ENCODE measurements at regions not wholly inside any gene's neighbourhood (a gene's known extent, or its start where the extent isn't known, plus 50 kb on each side); places are given as distances from the start of the nearest gene placed in this dataset.

DNA sequence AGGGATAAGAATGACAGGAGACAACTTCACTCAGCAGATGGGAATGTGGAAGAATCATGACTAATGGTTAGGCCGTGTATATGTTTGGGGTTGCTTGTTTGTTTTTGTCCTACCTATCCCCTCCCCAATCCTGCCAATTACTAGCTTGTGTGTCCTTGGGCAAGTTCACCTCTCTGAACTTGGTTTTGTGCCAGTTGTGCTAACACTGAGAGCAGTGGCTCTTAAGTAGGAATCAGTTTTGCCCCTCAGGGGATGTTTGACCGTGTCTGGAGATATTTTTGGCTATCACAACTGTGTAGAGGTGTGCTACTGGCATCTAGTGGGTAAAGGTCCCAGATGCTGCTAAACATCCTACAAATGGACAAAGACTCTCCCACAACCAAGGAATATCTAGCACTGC lies 287.0 kb downstream of the DMRT2 start:
- no peak for DNase-seq

DNA sequence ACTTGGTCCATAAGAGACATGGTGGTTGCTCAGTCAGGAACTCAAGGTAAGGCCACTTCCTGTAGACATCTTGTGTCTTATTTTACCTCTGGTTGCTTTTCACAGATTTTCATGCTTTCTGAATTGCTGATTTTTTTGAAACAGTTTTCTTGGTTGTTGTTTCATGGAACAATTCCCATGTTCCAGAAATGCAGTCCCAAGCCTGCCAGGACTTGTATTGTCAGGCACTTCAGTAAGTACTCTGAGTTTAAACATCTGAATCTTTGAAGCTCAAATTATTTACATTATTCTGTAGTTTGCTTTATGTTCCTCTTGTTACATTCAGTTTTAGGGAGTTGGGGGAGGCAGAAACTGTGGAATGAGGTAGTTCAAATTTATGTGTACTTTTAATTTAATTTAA lies 290.2 kb downstream of the DMRT2 start:
- DNase-seq = no peak

DNA sequence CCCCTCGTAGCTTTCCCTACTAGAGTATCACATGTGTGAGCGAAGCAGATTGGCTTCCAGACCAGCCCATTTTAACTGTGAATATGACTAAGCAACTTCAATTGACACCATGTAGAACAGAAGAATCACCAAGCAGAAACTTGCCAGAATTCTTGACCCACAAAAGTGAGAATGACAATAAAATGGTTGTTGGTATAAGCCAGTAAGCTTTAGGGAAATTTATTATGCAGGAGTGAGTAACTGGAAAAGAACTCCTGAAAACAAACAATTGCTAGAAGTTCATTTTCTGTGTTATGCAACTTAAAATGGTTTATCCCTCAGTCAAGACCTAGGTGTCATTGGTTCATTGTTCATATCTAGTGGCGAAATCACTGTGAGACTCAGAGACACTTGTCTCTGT lies 303.1 kb downstream of the DMRT2 start:
- no peak for DNase-seq

DNA sequence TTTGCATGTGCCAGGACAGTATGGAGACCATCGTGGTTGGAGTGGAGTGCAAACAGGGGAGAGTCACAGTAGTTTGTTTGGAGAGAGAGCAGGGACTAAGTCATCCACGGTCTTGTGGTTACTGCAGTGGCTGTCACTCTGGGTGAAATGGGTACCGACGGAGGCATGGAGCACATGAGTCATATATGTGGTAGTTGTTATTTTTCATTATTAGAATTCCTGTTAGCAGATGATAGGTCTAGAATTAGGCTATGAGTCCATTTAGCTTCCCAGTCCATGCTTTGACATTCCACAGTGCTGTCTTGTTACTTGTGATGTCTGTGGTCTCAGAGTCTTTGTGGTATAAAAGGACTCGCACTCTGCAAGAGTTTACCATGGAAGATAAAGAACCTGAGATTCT lies 303.9 kb downstream of the DMRT2 start:
- no peak for DNase-seq

DNA sequence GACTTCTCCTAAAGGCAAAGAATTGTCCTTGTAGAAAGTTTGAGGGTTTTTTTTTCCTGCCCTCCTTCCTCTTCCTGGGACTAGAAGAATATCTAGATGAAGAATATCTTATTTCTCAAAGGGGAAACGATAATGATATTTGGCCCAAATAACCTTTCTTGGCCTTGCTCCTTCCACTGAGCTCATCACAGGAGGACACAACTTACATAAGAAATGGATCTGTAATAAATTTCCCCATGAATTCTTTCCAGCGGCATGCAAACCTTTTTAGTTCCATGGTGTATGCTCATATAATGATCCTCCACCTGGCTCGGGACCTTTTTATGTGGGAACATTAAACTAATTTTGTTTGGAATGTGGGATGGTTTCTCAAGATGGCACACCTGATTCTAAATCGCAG lies 304.4 kb downstream of the DMRT2 start:
- DNase-seq = no peak

DNA sequence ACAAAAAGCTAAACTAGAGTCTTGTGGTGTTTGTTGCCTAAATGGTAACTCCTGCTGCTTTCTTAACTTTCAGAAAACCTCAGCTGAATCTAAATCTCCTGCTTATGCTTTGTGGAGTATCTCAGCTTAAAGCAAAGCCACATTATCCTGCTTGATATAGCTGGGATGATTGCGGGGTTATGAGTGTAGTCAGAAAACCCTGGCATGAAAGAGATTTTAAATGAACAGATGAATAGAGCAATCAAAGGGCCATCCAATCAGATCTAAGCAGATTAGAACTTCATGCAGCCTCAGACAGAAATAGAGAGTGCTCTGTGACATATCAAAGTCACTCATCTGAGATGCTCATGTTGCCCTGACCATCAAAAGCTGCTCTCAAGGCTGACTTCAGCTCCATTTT lies 305.5 kb downstream of the DMRT2 start:
- no peak for DNase-seq

DNA sequence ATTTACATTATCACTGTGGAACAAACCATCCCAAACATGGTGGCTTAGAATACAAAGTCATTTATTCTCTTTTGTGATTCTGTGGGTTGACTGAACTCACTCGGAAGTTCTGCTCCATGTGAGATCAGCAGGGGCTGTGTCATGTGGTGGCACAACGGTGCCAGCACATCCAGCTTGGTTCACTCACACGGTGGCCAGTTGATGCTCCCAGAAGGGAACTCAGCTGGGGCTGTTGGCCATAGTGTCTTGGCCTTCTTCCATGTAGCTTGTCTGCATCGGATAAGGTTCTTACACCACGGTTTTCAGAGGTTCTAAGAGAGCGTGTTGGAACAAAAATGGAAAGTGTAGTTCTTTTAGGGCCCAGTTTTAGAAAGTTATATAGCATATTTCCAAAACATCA lies 312.7 kb downstream of the DMRT2 start:
- DNase-seq = no peak

DNA sequence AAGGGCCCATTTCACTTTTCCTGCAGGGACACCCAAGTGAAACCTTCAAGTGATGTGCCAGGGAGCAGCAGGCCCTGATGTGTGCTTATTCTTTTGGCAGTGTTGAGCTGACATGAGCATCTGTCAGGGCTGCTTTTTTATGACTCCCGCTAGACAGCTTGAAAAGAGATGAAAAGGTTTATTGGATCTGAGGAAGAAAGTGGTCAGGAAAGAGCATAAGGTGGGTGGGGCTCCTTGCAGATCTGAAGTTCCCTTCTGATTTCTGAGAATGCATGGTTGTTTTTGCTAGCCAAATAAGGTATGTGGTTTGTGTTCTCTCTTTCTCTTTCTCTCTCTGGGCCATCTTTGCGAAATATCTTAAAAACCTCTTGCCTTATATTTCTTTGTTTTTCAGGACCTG lies 316.1 kb downstream of the DMRT2 start:
- DNase-seq = no peak

DNA sequence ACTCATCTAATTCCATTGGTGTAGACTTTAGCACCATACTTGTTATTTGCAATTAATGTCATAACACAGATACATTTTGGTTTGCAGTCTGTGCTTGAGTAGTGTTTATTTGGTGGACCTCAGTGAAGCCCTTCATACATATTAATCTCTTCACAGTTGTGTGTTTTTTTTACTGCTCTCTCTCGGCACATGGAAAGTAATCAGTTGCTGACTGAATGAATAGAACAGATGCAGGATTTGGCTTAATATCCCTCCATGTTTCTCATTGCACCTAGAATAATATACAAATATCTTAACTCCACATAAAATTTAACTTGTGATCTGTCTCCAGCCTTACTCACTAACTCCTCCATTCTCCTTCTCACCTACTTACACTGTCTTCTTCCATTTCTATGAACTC lies 319.1 kb downstream of the DMRT2 start:
- DNase-seq = no peak

DNA sequence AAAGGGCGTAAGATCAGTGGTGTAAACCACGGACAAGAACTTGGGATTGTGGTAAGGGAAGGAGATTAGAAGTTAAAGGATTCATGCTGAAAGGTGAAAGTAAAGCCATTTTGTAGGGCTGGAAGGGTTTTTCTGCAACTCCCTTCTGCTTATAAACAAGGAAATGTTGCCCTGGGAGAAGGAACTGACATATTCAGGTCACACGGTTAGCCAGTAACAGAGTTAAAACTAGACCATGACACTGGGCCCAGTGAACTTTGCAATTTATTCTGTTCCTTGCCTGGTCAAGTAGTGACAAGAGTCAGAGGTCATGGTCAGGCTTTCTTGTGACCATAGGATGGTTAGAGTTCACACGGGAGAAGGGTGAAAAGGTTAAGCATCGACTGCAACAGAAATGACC lies 323.3 kb downstream of the DMRT2 start:
- no peak for DNase-seq

DNA sequence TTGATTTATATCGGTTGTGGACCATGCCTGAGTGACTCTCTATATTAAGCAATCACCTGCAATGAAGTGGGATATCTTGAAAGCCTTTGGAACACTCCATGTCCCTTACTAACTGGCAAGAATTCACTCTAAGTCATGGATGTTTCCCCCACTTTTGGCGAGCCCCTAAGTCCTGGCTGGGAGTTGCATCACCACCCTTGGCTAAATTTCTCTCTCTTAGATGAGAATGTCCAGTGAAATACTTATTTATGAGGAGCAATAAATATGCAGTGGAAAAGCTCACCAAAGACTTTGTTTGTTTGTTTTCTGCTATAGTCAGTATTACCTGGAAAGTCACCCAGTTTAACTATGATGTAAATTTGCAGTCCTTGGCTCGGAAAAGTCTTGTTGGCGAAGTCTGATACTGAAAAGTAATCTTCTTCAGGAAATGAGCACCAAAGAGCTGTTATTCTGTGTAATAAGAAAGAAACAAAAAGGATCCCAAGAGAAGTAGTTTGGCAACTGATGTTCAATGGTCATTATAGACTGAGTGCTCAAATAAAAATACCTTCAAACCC lies 333.8 kb downstream of the DMRT2 start:
- no peak for DNase-seq

DNA sequence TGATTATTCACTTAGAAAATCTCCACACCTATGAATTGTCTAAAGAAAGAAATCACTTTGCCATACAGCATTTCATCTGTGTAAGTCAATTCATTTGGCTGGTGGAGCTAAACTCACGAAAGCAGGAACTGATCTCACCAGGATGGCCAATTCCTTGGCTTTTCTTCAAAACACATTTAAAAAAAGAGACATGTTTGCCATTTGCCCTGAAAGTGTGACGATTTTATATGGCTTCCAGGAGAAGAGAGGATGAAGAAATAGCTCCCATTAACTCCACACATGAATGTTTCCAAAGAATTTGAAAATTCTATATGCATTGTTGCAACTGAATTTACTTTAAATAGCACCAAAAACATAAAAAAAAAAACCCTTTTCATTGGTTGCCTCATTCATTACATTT lies 334.7 kb downstream of the DMRT2 start:
- no peak for DNase-seq

DNA sequence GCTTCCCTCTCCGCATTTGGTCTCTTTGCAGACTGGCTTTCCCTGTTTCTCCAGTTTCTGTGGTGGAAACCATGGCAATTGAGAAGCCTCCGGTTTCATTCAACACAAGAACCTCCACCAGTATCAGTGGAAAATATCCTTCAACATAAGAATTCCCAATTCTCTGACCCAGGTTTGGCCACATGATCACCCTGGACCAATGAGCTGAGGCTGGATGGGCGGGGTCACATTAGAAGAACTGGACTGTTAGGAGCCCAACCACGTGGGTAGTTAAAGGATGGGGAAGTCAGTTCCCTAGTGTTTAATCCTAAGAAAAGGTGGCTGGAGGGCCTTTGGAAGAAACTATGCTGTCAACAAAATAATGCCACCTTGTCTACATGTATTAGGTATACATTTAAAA lies 336.3 kb downstream of the DMRT2 start:
- DNase-seq = no peak

DNA sequence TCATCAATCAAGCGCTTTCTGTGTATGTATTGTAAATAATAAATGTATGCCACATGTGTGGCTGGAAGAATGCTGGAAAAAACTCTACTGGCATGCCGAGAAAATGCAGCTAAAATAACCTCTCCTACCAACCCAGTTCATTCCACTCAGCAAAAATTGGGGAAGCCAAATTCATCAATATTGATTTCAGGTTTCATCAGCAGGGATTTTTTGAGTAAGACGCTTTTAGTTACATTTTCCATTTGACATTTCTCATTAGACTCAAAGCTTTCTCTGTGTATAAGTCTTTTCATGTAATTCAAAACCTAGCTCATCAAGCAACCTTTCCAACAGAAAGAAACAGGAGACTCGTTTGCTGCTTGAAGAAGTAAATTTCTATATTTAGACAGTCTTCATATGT lies 338.1 kb downstream of the DMRT2 start:
- DNase-seq = no peak

DNA sequence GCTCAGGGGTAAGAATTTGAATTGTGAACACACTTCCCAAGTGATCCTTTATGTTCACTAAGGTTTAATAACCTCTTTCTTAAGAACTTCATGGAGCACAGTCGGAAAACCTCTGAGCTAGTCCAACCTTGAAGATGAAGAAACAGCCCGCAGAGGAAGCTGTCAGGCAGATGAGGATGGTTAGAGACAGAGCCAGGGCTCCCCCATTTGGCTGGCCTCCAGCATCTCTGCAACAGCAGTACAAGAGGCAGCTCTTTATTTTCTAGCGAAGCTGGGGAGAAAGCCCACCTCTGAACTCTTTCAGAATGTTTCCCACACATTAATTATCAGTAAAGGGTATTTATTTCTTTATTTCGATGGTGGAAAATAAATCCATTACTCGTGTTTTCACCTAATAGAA lies 350.8 kb downstream of the DMRT2 start:
- DNase-seq = peak; percentile 12

DNA sequence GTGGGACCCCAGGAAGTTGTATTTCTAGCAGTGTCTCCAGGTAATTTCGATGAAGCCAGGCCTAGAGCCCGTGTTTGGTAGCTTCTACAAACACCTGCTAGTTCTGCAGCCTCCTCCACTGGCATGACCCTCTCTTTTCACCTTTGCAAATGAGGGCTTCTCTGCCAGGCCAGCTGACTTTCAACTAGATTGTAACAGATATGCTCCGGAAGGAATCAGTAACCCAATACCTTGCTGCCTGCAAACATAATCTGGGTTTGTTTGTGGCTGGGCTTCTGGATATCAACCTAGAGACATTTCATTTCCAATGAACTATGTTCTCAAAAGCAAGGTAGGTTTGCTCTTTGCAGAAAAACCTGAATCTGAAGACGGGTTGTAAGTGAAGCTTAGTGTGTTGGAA lies 354.8 kb downstream of the DMRT2 start:
- no peak for DNase-seq

DNA sequence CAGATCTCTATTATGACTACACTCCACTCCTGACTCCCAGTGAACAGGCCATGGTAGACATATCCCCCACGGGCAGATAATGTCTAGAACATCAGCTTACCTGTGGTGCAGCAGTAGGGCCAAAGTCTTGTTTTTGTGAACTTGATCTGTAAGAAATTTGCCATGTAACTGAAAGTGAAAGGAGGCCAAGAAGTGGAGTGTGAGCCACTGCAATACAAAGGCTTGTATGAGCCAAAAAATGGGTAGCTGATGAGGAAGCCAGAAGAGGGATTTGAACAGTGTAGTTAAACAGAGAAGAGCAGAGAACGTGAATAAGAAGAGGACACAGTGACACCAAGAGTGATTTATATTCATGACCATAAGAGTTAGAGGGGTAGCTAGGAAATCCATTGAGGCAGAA lies 361.7 kb downstream of the DMRT2 start:
- DNase-seq = no peak

DNA sequence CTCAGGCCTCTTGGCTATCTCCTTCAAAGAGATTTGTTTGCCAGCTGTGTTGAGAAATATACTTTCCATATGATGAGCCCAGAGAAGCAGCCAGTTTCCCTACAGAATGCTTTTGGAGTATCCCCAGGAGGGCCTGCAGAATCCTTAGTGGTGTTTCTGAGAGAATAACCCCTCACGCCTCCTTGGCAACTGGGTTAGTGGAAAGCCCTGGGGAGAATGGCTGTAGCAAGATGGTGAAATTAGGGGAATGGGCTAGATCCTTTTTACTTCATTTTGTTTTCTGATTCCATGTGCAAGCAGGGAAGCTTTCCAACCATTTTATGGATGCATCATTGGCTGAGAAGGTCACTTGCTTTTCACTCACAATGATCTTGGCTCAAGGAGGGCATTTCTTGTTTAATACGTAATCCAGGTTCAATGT lies 364.6 kb downstream of the DMRT2 start:
- DNase-seq = no peak

DNA sequence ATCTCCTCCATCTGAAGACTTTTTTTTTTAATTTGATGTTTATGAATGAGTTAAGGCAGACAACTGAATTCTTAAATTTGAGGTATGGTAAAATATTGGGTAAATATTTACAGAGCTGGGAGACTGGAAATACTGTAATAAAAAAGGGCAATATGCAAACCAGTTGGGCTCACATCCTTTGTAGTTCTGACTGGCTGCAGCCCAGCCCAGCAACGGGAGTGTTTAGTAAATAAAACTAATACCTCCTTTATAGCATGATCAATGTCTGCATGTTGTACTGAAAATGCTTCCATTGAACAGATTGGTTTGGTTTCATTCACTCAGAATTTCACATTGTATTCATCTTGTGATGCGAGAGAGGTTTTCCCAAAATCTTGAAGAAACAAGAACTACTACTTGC lies 365.0 kb downstream of the DMRT2 start:
- DNase-seq = no peak

DNA sequence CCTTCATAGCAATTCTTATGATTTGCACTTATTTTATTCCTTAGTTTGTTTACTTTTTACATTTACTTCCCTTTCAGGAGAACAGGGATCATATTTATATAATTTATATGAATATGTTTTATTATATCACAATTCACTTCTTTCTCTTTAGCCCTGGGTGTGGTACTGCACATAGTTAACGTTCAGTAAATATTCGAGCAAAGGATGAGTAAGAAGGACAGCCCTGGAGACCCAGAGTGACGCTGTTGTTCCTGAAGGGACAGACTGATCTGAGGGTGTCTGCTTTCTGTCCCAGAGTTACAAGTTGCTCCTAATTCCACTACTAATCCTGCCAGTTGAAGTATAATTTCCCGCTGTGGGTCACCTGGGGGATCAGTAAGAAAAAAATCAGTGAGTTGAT lies 366.1 kb downstream of the DMRT2 start:
- no peak for DNase-seq

DNA sequence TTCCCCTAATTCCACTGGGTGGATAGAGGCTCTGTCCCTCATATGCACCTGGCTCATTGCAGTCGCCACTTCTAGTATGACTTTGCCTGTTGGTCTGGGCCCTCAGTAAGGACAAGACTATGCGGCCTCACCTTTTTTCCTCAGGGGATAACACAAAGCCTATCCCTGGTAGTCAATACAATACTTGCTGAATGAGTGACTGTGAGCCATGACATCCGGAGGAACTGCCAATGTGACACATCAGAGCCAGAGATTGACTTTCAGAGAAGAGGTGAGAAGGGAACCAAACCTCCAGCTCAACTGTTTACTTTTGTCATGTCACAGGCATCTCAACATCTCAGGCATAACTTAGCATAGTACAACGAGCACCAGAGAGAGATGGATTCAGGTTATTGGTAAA lies 371.3 kb downstream of the DMRT2 start:
- no peak for DNase-seq

DNA sequence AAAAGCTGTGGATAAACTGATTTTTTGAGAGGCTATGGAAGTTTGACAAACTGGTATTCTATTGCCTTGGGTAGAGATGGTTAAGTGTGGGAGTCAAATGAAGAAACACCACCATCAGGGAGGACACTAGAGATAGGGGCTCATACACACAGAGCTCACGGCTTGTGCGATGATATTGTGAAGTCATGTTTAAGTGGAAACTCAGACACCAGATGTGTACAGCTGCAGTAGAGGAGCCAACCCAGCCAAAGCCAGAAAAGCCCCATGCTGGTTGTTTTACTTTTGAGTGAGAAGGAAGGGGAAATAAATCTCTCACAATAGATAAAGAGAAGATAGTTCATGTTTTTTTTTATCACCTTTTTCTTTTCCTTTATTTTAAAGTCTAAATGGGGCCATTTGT lies 377.7 kb downstream of the DMRT2 start:
- DNase-seq = no peak

DNA sequence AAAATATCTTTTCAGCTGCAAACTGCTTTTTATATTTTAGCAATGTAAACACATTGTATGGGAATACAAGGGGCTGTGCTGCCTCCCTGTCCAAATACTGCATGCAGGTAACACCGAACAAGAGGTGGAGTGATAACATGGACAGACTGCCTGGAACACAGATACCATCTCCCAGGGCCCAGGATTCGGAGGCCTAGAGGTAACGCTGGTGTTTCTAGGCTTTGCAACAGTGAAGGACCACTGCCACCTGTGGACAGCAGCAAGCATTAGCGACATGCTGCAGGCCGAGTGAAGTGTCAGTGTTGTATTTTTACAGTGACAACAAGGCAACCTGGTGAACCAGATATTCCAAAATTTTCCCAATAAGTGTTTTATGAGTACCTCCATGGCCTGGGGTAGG lies 379.1 kb downstream of the DMRT2 start:
- no peak for DNase-seq

DNA sequence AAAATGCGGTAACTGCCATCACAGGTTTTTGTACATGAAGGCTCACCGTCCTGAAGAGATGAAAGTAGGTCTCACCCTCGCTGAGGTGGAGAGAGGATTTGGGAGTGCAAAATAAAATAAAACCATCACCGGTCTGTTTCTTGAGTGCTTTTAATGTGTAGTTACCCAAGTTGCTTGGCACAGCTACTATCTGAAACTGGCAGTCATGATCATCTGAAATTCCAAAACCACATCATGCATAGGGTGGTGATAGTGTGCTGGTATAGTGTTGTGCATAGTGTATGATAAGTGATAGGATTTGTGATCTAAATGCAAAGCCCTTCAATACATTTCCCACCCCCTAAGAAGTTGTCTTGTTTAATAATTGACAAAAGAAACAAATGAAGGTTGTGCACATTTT lies 381.3 kb downstream of the DMRT2 start:
- DNase-seq = no peak

DNA sequence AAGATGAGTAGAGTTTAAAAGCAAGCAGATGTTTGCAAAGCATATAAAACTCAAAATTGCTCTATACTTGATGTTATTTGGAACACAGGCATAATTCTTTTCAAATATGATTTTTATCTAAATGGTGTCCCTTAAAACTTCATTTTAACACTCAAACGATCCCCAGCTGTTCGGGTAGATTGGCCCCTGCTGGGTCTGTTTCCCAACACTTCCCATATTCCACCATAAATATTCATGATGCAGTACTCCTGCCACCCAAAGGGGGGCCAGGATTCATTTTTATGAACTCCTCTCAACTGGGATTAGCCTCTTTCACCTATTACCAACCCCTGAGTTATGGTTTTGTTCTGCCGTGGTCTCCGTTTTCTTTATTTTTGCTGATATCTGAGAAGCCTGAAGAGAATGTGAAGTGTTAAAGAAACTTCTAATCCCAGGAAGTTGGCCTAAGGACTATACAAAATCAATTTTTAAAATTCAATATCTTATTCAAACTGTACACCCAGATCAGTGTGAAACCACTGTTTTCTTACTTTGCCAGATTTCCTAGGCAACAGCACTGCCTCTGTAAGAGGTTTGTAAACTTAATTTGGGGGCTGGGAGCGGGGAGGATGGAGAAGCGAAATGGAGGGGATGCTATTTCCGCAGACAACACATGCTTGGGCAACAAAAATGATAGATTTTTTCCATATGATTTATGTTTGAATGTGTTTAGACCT lies 384.1 kb downstream of the DMRT2 start:
- DNase-seq = no peak
